HG02642 (cell line): ENCODE measurements at regions not wholly inside any gene's neighbourhood (a gene's known extent, or its start where the extent isn't known, plus 50 kb on each side); places are given as distances from the start of the nearest gene placed in this dataset.
"Not testable (repeated sequence)": the region's sequence is repeated elsewhere in the genome, so short reads cannot be mapped to it uniquely, and the experiment has no call there.

Experiments
- ATAC-seq: cut with Tn5 transposase; IDR thresholded peaks from one replicate; pipeline ENCODE4 v1.9.1; 2021; ENCODE audit warnings: mild to moderate bottlenecking; ENCODE audit not compliant: unreplicated experiment, poor library complexity

- not testable (repeated sequence) for ATAC-seq
Observed at GRCh38 chr15:44847555-44847954, 108.9 kb upstream of the TERB2 start.

- ATAC-seq, result not testable (repeated sequence)
Observed at GRCh38 chr15:44848859-44849258, 107.6 kb upstream of the TERB2 start.

GRCh38 chr15:44849701-44850403, 106.6 kb upstream of the TERB2 start:
- not testable (repeated sequence) for ATAC-seq

GRCh38 chr15:44853304-44853950, 103.1 kb upstream of the TERB2 start:
- peak; percentile 82 for ATAC-seq

- not testable (repeated sequence) for ATAC-seq
Observed at GRCh38 chr15:44854696-44855095, 101.8 kb upstream of the TERB2 start.

- ATAC-seq, result not testable (repeated sequence)
Observed at GRCh38 chr15:44856284-44856683, 100.2 kb upstream of the TERB2 start.

- ATAC-seq, result not testable (repeated sequence)
Observed at GRCh38 chr15:44857164-44857710, 99.2 kb upstream of the TERB2 start.

GRCh38 chr15:44859088-44859487, 97.4 kb upstream of the TERB2 start:
- ATAC-seq, result not testable (repeated sequence)

GRCh38 chr15:44860168-44860567, 96.3 kb upstream of the TERB2 start:
- not testable (repeated sequence) for ATAC-seq

- no peak for ATAC-seq
Observed at GRCh38 chr15:44861439-44861910, 95.0 kb upstream of the TERB2 start.

- no peak for ATAC-seq
Observed at GRCh38 chr15:44861917-44862316, 94.6 kb upstream of the TERB2 start.

GRCh38 chr15:44862866-44863265, 93.6 kb upstream of the TERB2 start:
- not testable (repeated sequence) for ATAC-seq

- not testable (repeated sequence) for ATAC-seq
Observed at GRCh38 chr15:44868100-44868499, 88.4 kb upstream of the TERB2 start.

GRCh38 chr15:44870125-44870524, 86.4 kb upstream of the TERB2 start:
- ATAC-seq, result not testable (repeated sequence)

GRCh38 chr15:44873103-44873502, 83.4 kb upstream of the TERB2 start:
- no peak for ATAC-seq

GRCh38 chr15:44879066-44879465, 77.4 kb upstream of the TERB2 start:
- no peak for ATAC-seq

GRCh38 chr15:44882499-44882968, 74.0 kb upstream of the TERB2 start:
- ATAC-seq, result peak; percentile 80

- no peak for ATAC-seq
Observed at GRCh38 chr15:44883199-44883877, 73.1 kb upstream of the TERB2 start.

- ATAC-seq, result not testable (repeated sequence)
Observed at GRCh38 chr15:44898890-44899651, 57.4 kb upstream of the TERB2 start.

GRCh38 chr15:44899775-44900174, 56.7 kb upstream of the TERB2 start:
- not testable (repeated sequence) for ATAC-seq
